OCI-LY3 (cell line): ENCODE measurements at regions not wholly inside any gene's neighbourhood (a gene's known extent, or its start where the extent isn't known, plus 50 kb on each side); places are given as distances from the start of the nearest gene placed in this dataset.

Source experiments
- H2AFZ ChIP-seq: fragments of 200-600, 300-600 bp; shearing (Covaris generic); 2 replicates; pipeline ENCODE4 v1.6.0; 2014; ENCODE audit warnings: antibody characterized with exemption, low read depth, low read length
- H3K27ac ChIP-seq: fragments of 200-600, 300-600 bp; sonication (generic); 2 replicates; pipeline ENCODE4 v1.5.1; 2014; ENCODE audit warnings: mild to moderate bottlenecking, low read length, moderate library complexity, mixed read lengths
- H3K27me3 ChIP-seq: fragments of 200-600, 300-600 bp; sonication (generic); 2 replicates; pipeline ENCODE4 v1.6.1; 2014; ENCODE audit warnings: low read depth, low read length, mixed read lengths
- H3K36me3 ChIP-seq: fragments of 200-600, 300-600 bp; sonication (generic); replicated peaks from 2 replicates; pipeline ENCODE3; 2014; ENCODE audit warnings: low read depth, low read length, mixed read lengths
- H3K4me1 ChIP-seq: fragments of 300-600, 200-600 bp; sonication (generic); 2 replicates; pipeline ENCODE4 v1.6.1; 2014; ENCODE audit warnings: low read length, mixed read lengths
- H3K4me2 ChIP-seq: fragments of 200-600, 300-600 bp; sonication (generic); 2 replicates; pipeline ENCODE4 v1.6.1; 2014; ENCODE audit warnings: low read length, mixed read lengths
- H3K4me3 ChIP-seq: fragments of 300-600, 200-600 bp; sonication (generic); 2 replicates; pipeline ENCODE4 v1.5.1; 2014; ENCODE audit warnings: antibody characterized with exemption, mild to moderate bottlenecking, low read length, moderate library complexity
- H3K79me2 ChIP-seq: fragments of 300-600, 200-600 bp; shearing (Covaris generic); 2 replicates; pipeline ENCODE4 v1.6.1; 2014; ENCODE audit warnings: mild to moderate bottlenecking, low read length, mixed read lengths
- H3K9ac ChIP-seq: fragments of 300-600, 200-600 bp; shearing (Covaris generic); 2 replicates; pipeline ENCODE4 v1.6.0; 2014; ENCODE audit warnings: mild to moderate bottlenecking, low read length, moderate library complexity
- H3K9me3 ChIP-seq: fragments of 200-600, 300-600 bp; shearing (Covaris generic); 2 replicates; pipeline ENCODE4 v1.6.1; 2014; ENCODE audit warnings: low read length, mixed read lengths; ENCODE audit not compliant: insufficient read depth
- H4K20me1 ChIP-seq: fragments of 200-600, 300-600 bp; sonication (generic); 2 replicates; pipeline ENCODE4 v1.6.1; 2016; ENCODE audit warnings: low read length, mixed read lengths; ENCODE audit not compliant: insufficient read depth
- CTCF ChIP-seq: fragments of 200-600, 300-600 bp; sonication (generic); IDR thresholded peaks from 2 replicates; pipeline ENCODE4 v1.5.1; 2014; ENCODE audit warnings: antibody characterized with exemption, low read length, low read depth
- EZH2phosphoT487 ChIP-seq: fragments of 200-600 bp; shearing (Covaris generic); IDR thresholded peaks from 2 replicates; pipeline ENCODE4 v1.6.1; 2018; ENCODE audit warnings: antibody characterized with exemption, mixed run types, low read depth

GRCh38 chr16:58824201-58824600, 90.1 kb upstream of the GOT2 start:
- peaks cover 5% of the 10 kb centered on the region; the same call in 1 of the 2 replicates for H3K27me3 ChIP-seq
- H3K4me3 ChIP-seq, result no peak overlapping the region
- H2AFZ ChIP-seq, result no peak overlapping the region
- no peak overlapping the region for H3K4me2 ChIP-seq
- H4K20me1 ChIP-seq, result no peaks in the 10 kb centered on the region
- no peak overlapping the region for H3K27ac ChIP-seq
- TF ChIP-seq CTCF (no peak), EZH2phosphoT487 (no peak)
- no peaks in the 10 kb centered on the region for H3K4me1 ChIP-seq
- no peaks in the 10 kb centered on the region for H3K36me3 ChIP-seq
- H3K79me2 ChIP-seq, result no peaks in the 10 kb centered on the region
- no peak overlapping the region for H3K9ac ChIP-seq
- H3K9me3 ChIP-seq, result no peaks in the 10 kb centered on the region

DNA sequence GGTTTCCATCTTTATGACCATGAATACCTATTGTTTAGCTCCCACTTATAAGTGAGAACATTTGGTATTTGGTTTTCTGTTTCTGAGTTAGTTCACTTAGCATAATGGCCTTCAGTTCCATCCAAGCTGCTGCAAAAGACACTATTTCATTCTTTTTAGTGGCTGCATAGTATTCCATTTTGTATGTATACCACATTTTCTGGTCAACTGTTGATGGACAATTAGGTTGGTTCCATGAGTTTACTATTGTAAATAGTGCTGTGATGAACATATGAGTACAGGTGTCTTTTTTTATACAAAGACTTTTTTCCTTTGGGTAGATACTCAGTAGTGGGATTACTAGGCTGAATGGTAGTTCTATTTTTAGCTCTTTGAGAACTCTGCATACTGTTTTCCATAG, 87.8 kb upstream of the GOT2 start:
- H4K20me1 ChIP-seq, result no peaks in the 10 kb centered on the region
- TF ChIP-seq CTCF (no peak), EZH2phosphoT487 (no peak)
- no peaks in the 10 kb centered on the region for H3K79me2 ChIP-seq
- peaks cover 10% of the 10 kb centered on the region for H3K27me3 ChIP-seq
- no peak overlapping the region for H2AFZ ChIP-seq
- no peak overlapping the region for H3K9ac ChIP-seq
- no peaks in the 10 kb centered on the region for H3K36me3 ChIP-seq
- no peak overlapping the region for H3K4me3 ChIP-seq
- H3K27ac ChIP-seq, result no peak overlapping the region
- H3K9me3 ChIP-seq, result no peaks in the 10 kb centered on the region
- no peak overlapping the region for H3K4me2 ChIP-seq
- no peaks in the 10 kb centered on the region for H3K4me1 ChIP-seq

DNA sequence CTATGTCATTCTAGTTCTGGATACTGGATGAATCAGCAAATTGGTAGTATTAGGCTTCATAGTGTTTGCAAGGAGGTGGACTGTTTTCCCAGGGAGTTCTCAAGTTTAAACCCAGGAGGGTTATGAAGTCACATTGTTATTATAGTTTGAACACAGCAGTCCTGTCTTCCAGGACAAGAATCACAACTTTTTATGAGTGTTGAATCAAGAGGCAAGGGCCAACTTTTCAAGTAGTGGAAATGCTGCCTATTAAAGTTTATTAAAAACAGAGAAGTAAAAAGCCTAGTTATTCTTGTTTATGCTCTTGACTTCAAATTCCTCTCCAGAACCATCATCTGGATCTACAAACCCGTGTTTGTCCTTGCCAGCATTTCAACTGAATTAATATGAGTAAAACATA, 86.3 kb upstream of the GOT2 start:
- no peaks in the 10 kb centered on the region for H4K20me1 ChIP-seq
- H3K27me3 ChIP-seq, result peaks cover 12% of the 10 kb centered on the region
- H3K4me1 ChIP-seq, result no peaks in the 10 kb centered on the region
- no peaks in the 10 kb centered on the region for H3K36me3 ChIP-seq
- no peak overlapping the region for H3K9ac ChIP-seq
- H3K27ac ChIP-seq, result no peak overlapping the region
- H3K79me2 ChIP-seq, result no peaks in the 10 kb centered on the region
- H3K4me2 ChIP-seq, result no peak overlapping the region
- no peaks in the 10 kb centered on the region for H3K9me3 ChIP-seq
- no peak overlapping the region for H2AFZ ChIP-seq
- no peak overlapping the region for H3K4me3 ChIP-seq
- TF ChIP-seq CTCF, result no peak
- TF ChIP-seq EZH2phosphoT487, result no peak

- H3K36me3 ChIP-seq, result no peaks in the 10 kb centered on the region
- H3K9ac ChIP-seq, result no peak overlapping the region
- H3K4me2 ChIP-seq, result no peak overlapping the region
- peaks cover 12% of the 10 kb centered on the region for H3K27me3 ChIP-seq
- no peaks in the 10 kb centered on the region for H3K4me1 ChIP-seq
- no peak for TF ChIP-seq CTCF
- no peak for TF ChIP-seq EZH2phosphoT487
- no peak overlapping the region for H2AFZ ChIP-seq
- no peaks in the 10 kb centered on the region for H3K79me2 ChIP-seq
- H3K27ac ChIP-seq, result no peak overlapping the region
- H4K20me1 ChIP-seq, result no peaks in the 10 kb centered on the region
- no peaks in the 10 kb centered on the region for H3K9me3 ChIP-seq
- H3K4me3 ChIP-seq, result no peak overlapping the region
These were observed 81.2 kb upstream of the GOT2 start for GRCh38 chr16:58815181-58815888.
